ENCODE measurements at regions not wholly inside any gene's neighbourhood (a gene's known extent, or its start where the extent isn't known, plus 50 kb on each side); places are given as distances from the start of the nearest gene placed in this dataset.

- no peak for DNase-seq
- intact Hi-C loops (cut with DNase I), result no loop called here
- Histone ChIP-seq H3K9me3 (replicated peaks in 1 of 3) (no peaks in the 10 kb centered on the region), H3K36me3 (replicated peaks in 1 of 2) (no peaks in the 10 kb centered on the region), H3K27me3 (no peaks in the 10 kb centered on the region), H3K27ac (no peak overlapping the region), H3K4me3 (no peak overlapping the region), H3K4me1 (replicated peaks in 1 of 2) (no peaks in the 10 kb centered on the region)
- TF ChIP-seq POLR2A (IDR thresholded peaks at IDR 0.05) (no peak), CTCF (IDR thresholded peaks at IDR 0.05) (no peak)
These were observed 276.2 kb downstream of the RNF144A start for GRCh38 chr2:7193457-7193856.

- no peaks in the 10 kb centered on the region for H3K36me3 ChIP-seq (replicated peaks in 1 of 2)
- DNase-seq, result no peak
- TF ChIP-seq POLR2A (IDR thresholded peaks at IDR 0.05) (no peak), CTCF (IDR thresholded peaks at IDR 0.05) (no peak)
- no peaks in the 10 kb centered on the region for H3K27me3 ChIP-seq
- intact Hi-C loops (cut with DNase I), result no loop called here
- no peaks in the 10 kb centered on the region for H3K9me3 ChIP-seq (replicated peaks in 1 of 3)
- no peaks in the 10 kb centered on the region for H3K4me1 ChIP-seq (replicated peaks in 1 of 2)
- WGBS, 4 donors, result 84 to 98% (median 94%) methylated on average over 2 of the region's 2 CpGs
- no peak overlapping the region for H3K27ac ChIP-seq
- no peak overlapping the region for H3K4me3 ChIP-seq
These were observed 277.7 kb downstream of the RNF144A start for GRCh38 chr2:7194950-7195349.

GRCh38 chr2:7196883-7197282 lies 279.7 kb downstream of the RNF144A start:
- WGBS, 4 donors, result 86 to 93% (median 89%) methylated on average over 1 of the region's 1 CpG
- Histone ChIP-seq H3K4me3 (no peak overlapping the region), H3K4me1 (replicated peaks in 1 of 2) (no peaks in the 10 kb centered on the region), H3K9me3 (replicated peaks in 1 of 3) (no peaks in the 10 kb centered on the region), H3K27ac (no peak overlapping the region), H3K36me3 (replicated peaks in 1 of 2) (no peaks in the 10 kb centered on the region), H3K27me3 (no peaks in the 10 kb centered on the region)
- intact Hi-C loops (cut with DNase I), result no loop called here
- DNase-seq, result no peak
- TF ChIP-seq POLR2A (IDR thresholded peaks at IDR 0.05) (no peak), CTCF (IDR thresholded peaks at IDR 0.05) (no peak)

- H3K9me3 ChIP-seq (replicated peaks in 1 of 3), result no peaks in the 10 kb centered on the region
- no peaks in the 10 kb centered on the region for H3K27me3 ChIP-seq
- TF ChIP-seq CTCF (IDR thresholded peaks at IDR 0.05) (no peak), POLR2A (IDR thresholded peaks at IDR 0.05) (no peak)
- H3K27ac ChIP-seq, result no peak overlapping the region
- H3K36me3 ChIP-seq (replicated peaks in 1 of 2), result no peaks in the 10 kb centered on the region
- no peaks in the 10 kb centered on the region for H3K4me1 ChIP-seq (replicated peaks in 1 of 2)
- intact Hi-C loops (cut with DNase I), result no loop called here
- WGBS, 4 donors, result 71 to 76% (median 74%) methylated on average over 6 of the region's 6 CpGs
- no peak for DNase-seq
- no peak overlapping the region for H3K4me3 ChIP-seq
These were observed 284.6 kb downstream of the RNF144A start for GRCh38 chr2:7201851-7202250.

Measured in adrenal gland (tissue), 9 donors.